ENCODE measurements at regions not wholly inside any gene's neighbourhood (a gene's known extent, or its start where the extent isn't known, plus 50 kb on each side); places are given as distances from the start of the nearest gene placed in this dataset.

DNA sequence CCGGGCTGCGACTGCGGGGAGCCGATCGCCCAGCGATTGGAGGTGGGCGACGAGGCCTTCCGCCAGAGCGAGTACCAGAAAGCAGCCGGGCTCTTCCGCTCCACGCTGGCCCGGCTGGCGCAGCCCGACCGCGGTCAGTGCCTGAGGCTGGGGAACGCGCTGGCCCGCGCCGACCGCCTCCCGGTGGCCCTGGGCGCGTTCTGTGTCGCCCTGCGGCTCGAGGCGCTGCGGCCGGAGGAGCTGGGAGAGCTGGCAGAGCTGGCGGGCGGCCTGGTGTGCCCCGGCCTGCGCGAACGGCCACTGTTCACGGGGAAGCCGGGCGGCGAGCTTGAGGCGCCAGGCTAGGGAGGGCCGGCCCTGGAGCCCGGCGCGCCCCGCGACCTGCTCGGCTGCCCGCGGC, 3681.5 kb upstream of the TPTE start:
- peak; percentile 26; the same call in 2 of the 3 replicates for ATAC-seq
